Effector memory CD4-positive, alpha-beta T cell (primary cell): ENCODE measurements at regions not wholly inside any gene's neighbourhood (a gene's known extent, or its start where the extent isn't known, plus 50 kb on each side); places are given as distances from the start of the nearest gene placed in this dataset.

Experiments used
- DNase-seq, 3 donors: peaks; one replicate each; pipeline ENCODE4 v3.0.0-alpha.2; 2020
- H3K27ac ChIP-seq: 2 replicates; pipeline ENCODE4 v1.7.0; 2013; ENCODE audit warnings: mild to moderate bottlenecking, low read length, moderate library complexity; ENCODE audit not compliant: insufficient read depth, poor library complexity, severe bottlenecking
- H3K27me3 ChIP-seq: replicated peaks from 2 replicates; pipeline ENCODE4 v1.7.0; 2013; ENCODE audit warnings: mild to moderate bottlenecking, low read length; ENCODE audit not compliant: insufficient read depth, control insufficient read depth, poor library complexity, severe bottlenecking
- H3K36me3 ChIP-seq: 2 replicates; pipeline ENCODE4 v1.7.0; 2013; ENCODE audit warnings: mild to moderate bottlenecking, low read length, moderate library complexity; ENCODE audit not compliant: control insufficient read depth, insufficient read depth
- H3K4me1 ChIP-seq: 2 replicates; pipeline ENCODE4 v1.7.0; 2013; ENCODE audit warnings: low read length, mild to moderate bottlenecking; ENCODE audit not compliant: control insufficient read depth, insufficient read depth, poor library complexity, severe bottlenecking
- H3K4me3 ChIP-seq: 2 replicates; pipeline ENCODE4 v1.7.0; 2013; ENCODE audit warnings: low read length, low read depth, mild to moderate bottlenecking; ENCODE audit not compliant: insufficient read depth, poor library complexity, severe bottlenecking
- H3K9me3 ChIP-seq: 2 replicates; pipeline ENCODE4 v1.7.0; 2013; ENCODE audit warnings: mild to moderate bottlenecking, low read length, moderate library complexity; ENCODE audit not compliant: control insufficient read depth

GRCh38 chr7:21159506-21159905 lies 268.4 kb upstream of the SP4 start:
- no peaks in the 10 kb centered on the region for H3K4me1 ChIP-seq
- H3K27ac ChIP-seq: no peak overlapping the region
- H3K9me3 ChIP-seq: no peaks in the 10 kb centered on the region
- no peaks in the 10 kb centered on the region for H3K27me3 ChIP-seq
- H3K36me3 ChIP-seq: no peaks in the 10 kb centered on the region
- no peak for DNase-seq
- H3K4me3 ChIP-seq: no peak overlapping the region

- Histone ChIP-seq H3K9me3 (no peaks in the 10 kb centered on the region), H3K27ac (no peak overlapping the region), H3K27me3 (no peaks in the 10 kb centered on the region), H3K36me3 (no peaks in the 10 kb centered on the region), H3K4me1 (no peaks in the 10 kb centered on the region), H3K4me3 (no peak overlapping the region)
- no peak for DNase-seq
Measured at GRCh38 chr7:21160401-21160800, 267.5 kb upstream of the SP4 start.

GRCh38 chr7:21167942-21168341 lies 259.9 kb upstream of the SP4 start:
- H3K36me3 ChIP-seq: no peaks in the 10 kb centered on the region

GRCh38 chr7:21169667-21170580 lies 258.0 kb upstream of the SP4 start:
- Histone ChIP-seq H3K4me1 (peaks cover 2% of the 10 kb centered on the region), H3K27me3 (no peaks in the 10 kb centered on the region), H3K9me3 (no peaks in the 10 kb centered on the region), H3K36me3 (no peaks in the 10 kb centered on the region), H3K27ac (no peak overlapping the region), H3K4me3 (no peak overlapping the region)
- DNase-seq: no peak

More at GRCh38 chr7:21167942-21168341, 259.9 kb upstream of the SP4 start:
- no peak for DNase-seq
- Histone ChIP-seq H3K27ac (no peak overlapping the region), H3K4me3 (no peak overlapping the region), H3K4me1 (peaks cover 2% of the 10 kb centered on the region), H3K9me3 (no peaks in the 10 kb centered on the region), H3K27me3 (no peaks in the 10 kb centered on the region)

- DNase-seq: no peak
Measured at GRCh38 chr7:21172800-21173199, 255.1 kb upstream of the SP4 start.

GRCh38 chr7:21173436-21173835 lies 254.4 kb upstream of the SP4 start:
- Histone ChIP-seq H3K9me3 (no peaks in the 10 kb centered on the region), H3K27ac (no peak overlapping the region), H3K4me1 (peaks cover 2% of the 10 kb centered on the region), H3K27me3 (no peaks in the 10 kb centered on the region), H3K36me3 (no peaks in the 10 kb centered on the region), H3K4me3 (no peak overlapping the region)
- no peak for DNase-seq

More at GRCh38 chr7:21172800-21173199, 255.1 kb upstream of the SP4 start:
- Histone ChIP-seq H3K27ac (no peak overlapping the region), H3K27me3 (no peaks in the 10 kb centered on the region), H3K36me3 (no peaks in the 10 kb centered on the region), H3K9me3 (no peaks in the 10 kb centered on the region), H3K4me1 (peaks cover 2% of the 10 kb centered on the region), H3K4me3 (no peak overlapping the region)

GRCh38 chr7:21175714-21176113 lies 252.2 kb upstream of the SP4 start:
- no peak overlapping the region for H3K27ac ChIP-seq
- no peaks in the 10 kb centered on the region for H3K36me3 ChIP-seq
- H3K4me1 ChIP-seq: no peaks in the 10 kb centered on the region
- no peaks in the 10 kb centered on the region for H3K9me3 ChIP-seq
- H3K4me3 ChIP-seq: no peak overlapping the region
- H3K27me3 ChIP-seq: no peaks in the 10 kb centered on the region
- DNase-seq: no peak

- Histone ChIP-seq H3K4me1 (no peaks in the 10 kb centered on the region), H3K4me3 (no peak overlapping the region), H3K9me3 (no peaks in the 10 kb centered on the region), H3K27ac (no peak overlapping the region), H3K27me3 (no peaks in the 10 kb centered on the region), H3K36me3 (no peaks in the 10 kb centered on the region)
- no peak for DNase-seq
Measured at GRCh38 chr7:21184942-21185652, 242.8 kb upstream of the SP4 start.

- Histone ChIP-seq H3K36me3 (no peaks in the 10 kb centered on the region), H3K4me1 (no peaks in the 10 kb centered on the region), H3K27me3 (no peaks in the 10 kb centered on the region), H3K27ac (no peak overlapping the region), H3K9me3 (no peaks in the 10 kb centered on the region), H3K4me3 (no peak overlapping the region)
- no peak for DNase-seq
Measured at GRCh38 chr7:21185653-21186265, 242.1 kb upstream of the SP4 start.
